Memory B cell (primary cell): ENCODE measurements at regions not wholly inside any gene's neighbourhood (a gene's known extent, or its start where the extent isn't known, plus 50 kb on each side); places are given as distances from the start of the nearest gene placed in this dataset.
A peak's percentile ranks its signal among the peaks of the same experiment; 100 is the strongest.
"Not testable (repeated sequence)": the region's sequence is repeated elsewhere in the genome, so short reads cannot be mapped to it uniquely, and the experiment has no call there.

Experiments used
- ATAC-seq: fragments of 150-1000 bp; cut with Tn5 transposase; 2 replicates; pipeline ENCODE4 v1.10.0; 2021; ENCODE audit warnings: low read depth, mild to moderate bottlenecking, moderate library complexity
- DNase-seq, 2 donors: peaks; one replicate each; pipeline ENCODE4 v3.0.0; 2022; ENCODE audit warnings: low spot score in 2 of 2
- H3K27ac Mint-ChIP-seq: one replicate; pipeline ENCODE4 v1.8.0; 2022; ENCODE audit warnings: mild to moderate bottlenecking, moderate library complexity, mixed read lengths
- H3K27me3 Mint-ChIP-seq: one replicate; pipeline ENCODE4 v1.8.0; 2022; ENCODE audit warnings: mixed read lengths
- H3K36me3 Mint-ChIP-seq: one replicate; pipeline ENCODE4 v1.8.0; 2022; ENCODE audit warnings: mild to moderate bottlenecking, mixed read lengths
- H3K4me1 Mint-ChIP-seq: one replicate; pipeline ENCODE4 v1.8.0; 2022; ENCODE audit warnings: mixed read lengths
- H3K4me3 Mint-ChIP-seq: one replicate; pipeline ENCODE4 v1.8.0; 2022; ENCODE audit warnings: mild to moderate bottlenecking, moderate library complexity, mixed read lengths
- H3K9me3 Mint-ChIP-seq: one replicate; pipeline ENCODE4 v1.8.0; 2022; ENCODE audit warnings: mixed read lengths

GRCh38 chr1:208975456-208975855 lies 608.1 kb upstream of the CAMK1G start:
- no peaks in the 10 kb centered on the region for H3K27me3 Mint-ChIP-seq
- H3K4me1 Mint-ChIP-seq: no peaks in the 10 kb centered on the region
- ATAC-seq (no peak), DNase-seq (no peak)
- H3K9me3 Mint-ChIP-seq: peaks cover 3% of the 10 kb centered on the region
- H3K4me3 Mint-ChIP-seq: no peak overlapping the region
- H3K27ac Mint-ChIP-seq: no peak overlapping the region
- H3K36me3 Mint-ChIP-seq: no peaks in the 10 kb centered on the region

- no peak overlapping the region for H3K27ac Mint-ChIP-seq
- peaks cover 3% of the 10 kb centered on the region for H3K9me3 Mint-ChIP-seq
- no peak for DNase-seq
- H3K36me3 Mint-ChIP-seq: no peaks in the 10 kb centered on the region
- H3K4me3 Mint-ChIP-seq: no peak overlapping the region
- H3K4me1 Mint-ChIP-seq: no peaks in the 10 kb centered on the region
- no peaks in the 10 kb centered on the region for H3K27me3 Mint-ChIP-seq
- ATAC-seq: no peak
Observed at GRCh38 chr1:208977012-208977411, 606.5 kb upstream of the CAMK1G start.

DNA sequence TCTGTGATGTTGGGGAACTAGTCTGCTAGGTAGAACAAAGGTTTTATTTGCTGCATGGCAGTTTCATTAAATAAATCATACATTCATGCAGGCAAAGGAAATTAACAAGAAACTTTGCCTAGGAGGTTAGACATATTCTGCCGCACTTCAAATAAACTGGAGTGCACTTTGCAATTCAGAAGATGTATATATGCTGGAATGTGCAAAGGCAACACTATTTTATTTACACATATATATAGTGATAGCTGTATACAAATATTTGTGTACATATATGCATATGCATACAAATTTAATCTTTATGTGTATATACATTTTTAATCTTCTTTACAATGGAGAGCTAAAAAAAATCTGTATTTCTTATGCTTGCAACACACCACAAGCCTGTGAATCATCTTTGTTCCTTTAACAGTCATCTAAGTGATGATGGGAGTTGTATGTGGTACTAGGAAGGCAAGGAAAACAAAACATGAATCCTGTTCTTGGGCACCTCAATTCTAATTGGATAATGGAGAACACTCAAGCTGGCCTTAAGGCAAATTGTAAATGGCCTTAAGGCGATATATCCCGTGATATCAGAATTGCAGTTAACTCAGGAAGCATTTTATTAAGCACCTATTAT lies 605.8 kb upstream of the CAMK1G start:
- DNase-seq (no peak), ATAC-seq (no peak)
- Mint-ChIP-seq H3K36me3 (no peaks in the 10 kb centered on the region), H3K4me3 (no peak overlapping the region), H3K27ac (no peak overlapping the region), H3K4me1 (no peaks in the 10 kb centered on the region), H3K9me3 (peaks cover 3% of the 10 kb centered on the region), H3K27me3 (no peaks in the 10 kb centered on the region)

GRCh38 chr1:208979776-208980175 lies 603.7 kb upstream of the CAMK1G start:
- no peak for DNase-seq
- H3K9me3 Mint-ChIP-seq: peaks cover 3% of the 10 kb centered on the region
- H3K4me3 Mint-ChIP-seq: no peak overlapping the region

GRCh38 chr1:208980605-208981004 lies 602.9 kb upstream of the CAMK1G start:
- Mint-ChIP-seq H3K4me1 (no peaks in the 10 kb centered on the region), H3K4me3 (no peak overlapping the region), H3K36me3 (no peaks in the 10 kb centered on the region), H3K27me3 (peaks cover 2% of the 10 kb centered on the region), H3K27ac (no peak overlapping the region), H3K9me3 (peaks cover 6% of the 10 kb centered on the region)
- ATAC-seq (no peak), DNase-seq (no peak)

More at GRCh38 chr1:208979776-208980175, 603.7 kb upstream of the CAMK1G start:
- Mint-ChIP-seq H3K4me1 (no peaks in the 10 kb centered on the region), H3K27ac (no peak overlapping the region), H3K27me3 (no peaks in the 10 kb centered on the region), H3K36me3 (no peaks in the 10 kb centered on the region)
- no peak for ATAC-seq

DNA sequence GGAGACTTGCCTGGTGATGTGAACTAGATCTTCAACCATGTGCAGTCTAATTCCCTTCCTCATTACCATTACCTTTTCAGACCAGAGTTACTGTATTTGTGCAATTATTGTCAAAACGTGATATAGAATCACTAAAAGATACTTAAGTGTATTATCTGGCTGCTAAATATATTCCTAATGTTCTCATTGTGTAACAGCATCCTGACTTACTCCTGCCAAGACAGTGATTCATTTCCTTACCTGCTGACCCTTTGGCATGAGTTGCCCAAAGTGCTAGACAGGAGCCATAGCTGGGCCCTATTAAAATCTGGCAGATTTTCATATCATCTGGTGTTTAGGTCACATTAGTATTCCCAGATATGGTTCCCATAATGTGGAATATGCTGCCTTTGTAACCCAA lies 598.3 kb upstream of the CAMK1G start:
- peaks cover 2% of the 10 kb centered on the region for H3K27me3 Mint-ChIP-seq
- DNase-seq: no peak
- peaks cover 3% of the 10 kb centered on the region for H3K4me1 Mint-ChIP-seq
- no peak overlapping the region for H3K27ac Mint-ChIP-seq
- H3K36me3 Mint-ChIP-seq: no peaks in the 10 kb centered on the region
- ATAC-seq: no peak
- H3K4me3 Mint-ChIP-seq: no peak overlapping the region
- H3K9me3 Mint-ChIP-seq: peaks cover 3% of the 10 kb centered on the region

DNA sequence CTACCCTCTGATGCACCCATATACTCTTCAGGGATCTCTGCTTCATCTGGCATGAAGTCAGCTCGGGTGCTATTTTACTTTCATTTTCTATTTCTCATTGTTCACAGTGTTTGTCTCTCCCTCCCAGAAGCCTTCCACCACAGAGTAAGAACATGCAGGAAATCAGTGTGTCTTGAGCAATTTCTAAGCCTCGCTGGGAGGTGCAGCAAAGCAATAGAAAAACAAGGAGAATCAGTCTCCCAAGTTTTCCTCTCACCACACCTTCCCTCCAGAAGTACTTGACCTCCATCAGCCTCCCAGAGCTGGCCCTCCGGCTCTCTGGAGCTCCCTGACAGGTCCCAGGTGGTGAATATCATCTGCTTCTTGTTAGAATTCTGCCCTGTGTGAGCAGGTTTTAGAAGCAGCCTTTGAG lies 594.7 kb upstream of the CAMK1G start:
- peaks cover 6% of the 10 kb centered on the region for H3K27me3 Mint-ChIP-seq
- no peaks in the 10 kb centered on the region for H3K36me3 Mint-ChIP-seq
- H3K9me3 Mint-ChIP-seq: peaks cover 8% of the 10 kb centered on the region
- no peak for ATAC-seq
- H3K4me1 Mint-ChIP-seq: peaks cover 3% of the 10 kb centered on the region
- peak overlapping the region; percentile 6 for H3K27ac Mint-ChIP-seq
- peak overlapping the region; percentile 21 for H3K4me3 Mint-ChIP-seq
- no peak for DNase-seq

- Mint-ChIP-seq H3K36me3 (no peaks in the 10 kb centered on the region), H3K27ac (no peak overlapping the region), H3K9me3 (peaks cover 6% of the 10 kb centered on the region), H3K27me3 (peaks cover 4% of the 10 kb centered on the region), H3K4me3 (no peak overlapping the region), H3K4me1 (peaks cover 3% of the 10 kb centered on the region)
- DNase-seq (no peak), ATAC-seq (no peak)
Observed at GRCh38 chr1:208990456-208990855, 593.1 kb upstream of the CAMK1G start.

- not testable (repeated sequence) for DNase-seq, H3K4me3 Mint-ChIP-seq, H3K9me3 Mint-ChIP-seq, ATAC-seq, H3K4me1 Mint-ChIP-seq, H3K27me3 Mint-ChIP-seq, H3K27ac Mint-ChIP-seq, H3K36me3 Mint-ChIP-seq
Observed at GRCh38 chr1:208997053-208997452, 586.5 kb upstream of the CAMK1G start.

DNA sequence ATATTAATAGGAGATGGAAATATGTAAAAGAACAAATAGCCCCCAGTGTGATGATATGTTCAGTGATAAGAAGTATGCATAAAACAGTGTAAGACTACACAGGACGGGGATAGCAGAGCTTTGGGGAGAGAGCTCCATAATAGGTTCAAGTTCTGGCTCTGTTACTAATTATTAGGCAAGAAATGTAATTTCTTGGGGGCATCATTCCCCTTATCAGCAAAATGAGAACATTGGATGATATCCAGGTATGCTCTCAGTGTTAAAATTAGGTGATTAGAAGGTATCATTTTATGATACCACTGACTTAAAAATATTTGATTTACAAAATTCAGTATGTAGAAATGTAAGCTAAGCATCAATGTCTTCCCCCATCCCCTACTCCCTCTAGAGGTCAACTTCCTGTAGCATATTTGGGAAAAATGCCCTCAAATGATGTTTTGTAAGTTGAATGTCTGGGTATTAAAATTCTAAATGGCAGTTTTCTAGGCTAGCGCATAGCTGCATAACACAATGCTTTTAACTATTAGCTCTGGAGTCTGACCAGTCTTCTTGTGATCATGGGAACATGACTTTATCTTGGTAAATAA lies 585.7 kb upstream of the CAMK1G start:
- Mint-ChIP-seq H3K9me3 (peaks cover 1% of the 10 kb centered on the region), H3K27me3 (no peaks in the 10 kb centered on the region), H3K27ac (no peak overlapping the region), H3K4me1 (no peaks in the 10 kb centered on the region), H3K4me3 (no peak overlapping the region), H3K36me3 (no peaks in the 10 kb centered on the region)
- no peak for ATAC-seq
- no peak for DNase-seq

DNA sequence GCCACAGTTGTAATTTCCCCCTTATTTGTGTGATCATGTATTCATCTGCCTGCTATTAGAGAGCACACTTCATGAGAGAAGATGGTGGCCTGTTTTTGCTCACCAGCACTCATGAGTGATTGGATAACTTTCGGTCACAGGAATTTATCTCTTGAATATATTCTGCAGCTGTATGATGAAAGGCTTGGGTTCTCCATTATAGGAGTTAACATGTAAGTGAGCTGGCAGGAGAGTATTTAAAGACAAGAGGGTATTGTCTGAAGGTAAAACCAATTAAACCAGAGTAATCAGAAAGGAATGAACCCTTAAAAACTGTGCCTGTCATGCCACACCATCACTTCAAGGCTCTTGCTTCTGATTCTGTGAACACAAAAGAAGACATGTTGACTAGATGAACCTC lies 574.9 kb upstream of the CAMK1G start:
- no peaks in the 10 kb centered on the region for H3K27me3 Mint-ChIP-seq
- H3K27ac Mint-ChIP-seq: no peak overlapping the region
- H3K36me3 Mint-ChIP-seq: no peaks in the 10 kb centered on the region
- H3K4me3 Mint-ChIP-seq: no peak overlapping the region
- DNase-seq (no peak), ATAC-seq (no peak)
- H3K9me3 Mint-ChIP-seq: peaks cover 4% of the 10 kb centered on the region
- H3K4me1 Mint-ChIP-seq: no peaks in the 10 kb centered on the region

- Mint-ChIP-seq H3K9me3 (peaks cover 8% of the 10 kb centered on the region), H3K36me3 (no peaks in the 10 kb centered on the region), H3K4me1 (no peaks in the 10 kb centered on the region), H3K27me3 (peaks cover 4% of the 10 kb centered on the region), H3K27ac (no peak overlapping the region), H3K4me3 (no peak overlapping the region)
- ATAC-seq: no peak
- DNase-seq: no peak
Observed at GRCh38 chr1:209010475-209011230, 572.9 kb upstream of the CAMK1G start.

GRCh38 chr1:209012443-209013196 lies 570.9 kb upstream of the CAMK1G start:
- Mint-ChIP-seq H3K27me3 (peaks cover 4% of the 10 kb centered on the region), H3K4me3 (no peak overlapping the region), H3K36me3 (no peaks in the 10 kb centered on the region), H3K27ac (no peak overlapping the region), H3K9me3 (peaks cover 12% of the 10 kb centered on the region), H3K4me1 (no peaks in the 10 kb centered on the region)
- DNase-seq: no peak
- no peak for ATAC-seq

DNA sequence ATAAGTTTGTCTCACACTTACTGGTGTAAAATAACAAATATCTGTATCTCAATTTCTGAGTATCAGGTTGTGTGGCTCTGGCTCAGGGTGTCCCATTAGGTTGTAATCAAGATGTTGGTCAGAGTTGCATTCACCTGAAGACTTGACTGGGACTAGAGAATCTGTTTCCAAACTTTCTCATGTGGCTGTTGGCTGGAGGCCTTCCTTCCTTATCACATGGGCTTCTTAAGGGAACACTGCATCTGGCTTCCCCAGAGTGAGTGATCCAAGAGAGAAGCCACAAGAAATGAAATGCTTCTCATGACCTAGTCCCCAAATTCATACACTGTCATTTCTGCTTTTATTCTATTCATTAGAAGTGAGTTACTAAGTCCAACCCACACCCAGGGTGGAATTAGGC lies 568.4 kb upstream of the CAMK1G start:
- peaks cover 4% of the 10 kb centered on the region for H3K27me3 Mint-ChIP-seq
- no peak for DNase-seq
- H3K27ac Mint-ChIP-seq: no peak overlapping the region
- peaks cover 15% of the 10 kb centered on the region for H3K9me3 Mint-ChIP-seq
- H3K4me1 Mint-ChIP-seq: no peaks in the 10 kb centered on the region
- no peak overlapping the region for H3K4me3 Mint-ChIP-seq
- no peaks in the 10 kb centered on the region for H3K36me3 Mint-ChIP-seq
- ATAC-seq: no peak
